ENCODE measurements at regions not wholly inside any gene's neighbourhood (a gene's known extent, or its start where the extent isn't known, plus 50 kb on each side); places are given as distances from the start of the nearest gene placed in this dataset.

- Mint-ChIP-seq H3K36me3 (no peaks in the 10 kb centered on the region), H3K27me3 (no peaks in the 10 kb centered on the region), H3K9me3 (peaks cover 5% of the 10 kb centered on the region), H3K4me3 (no peak overlapping the region), H3K4me1 (no peaks in the 10 kb centered on the region), H3K27ac (no peak overlapping the region)
These were observed 684.8 kb upstream of the PTBP2 start for GRCh38 chr1:96036763-96037162.

- no peak overlapping the region for H3K4me3 Mint-ChIP-seq
- H3K4me1 Mint-ChIP-seq: no peaks in the 10 kb centered on the region
- no peaks in the 10 kb centered on the region for H3K36me3 Mint-ChIP-seq
- no peak overlapping the region for H3K27ac Mint-ChIP-seq
- no peaks in the 10 kb centered on the region for H3K27me3 Mint-ChIP-seq
- H3K9me3 Mint-ChIP-seq: no peaks in the 10 kb centered on the region
These were observed 682.9 kb upstream of the PTBP2 start for GRCh38 chr1:96038636-96039035.

- no peaks in the 10 kb centered on the region for H3K9me3 Mint-ChIP-seq
- H3K27ac Mint-ChIP-seq: no peak overlapping the region
- H3K27me3 Mint-ChIP-seq: no peaks in the 10 kb centered on the region
- no peaks in the 10 kb centered on the region for H3K4me1 Mint-ChIP-seq
- H3K4me3 Mint-ChIP-seq: no peak overlapping the region
- H3K36me3 Mint-ChIP-seq: no peaks in the 10 kb centered on the region
These were observed 681.7 kb upstream of the PTBP2 start for GRCh38 chr1:96039910-96040309.

GRCh38 chr1:96041470-96041869 lies 680.1 kb upstream of the PTBP2 start:
- no peaks in the 10 kb centered on the region for H3K4me1 Mint-ChIP-seq
- H3K4me3 Mint-ChIP-seq: no peak overlapping the region
- no peaks in the 10 kb centered on the region for H3K27me3 Mint-ChIP-seq
- H3K27ac Mint-ChIP-seq: no peak overlapping the region
- H3K9me3 Mint-ChIP-seq: no peaks in the 10 kb centered on the region
- no peaks in the 10 kb centered on the region for H3K36me3 Mint-ChIP-seq

- Mint-ChIP-seq H3K36me3 (no peaks in the 10 kb centered on the region), H3K9me3 (no peaks in the 10 kb centered on the region), H3K27me3 (no peaks in the 10 kb centered on the region), H3K4me1 (no peaks in the 10 kb centered on the region), H3K4me3 (no peak overlapping the region), H3K27ac (no peak overlapping the region)
These were observed 672.9 kb upstream of the PTBP2 start for GRCh38 chr1:96048572-96049212.

GRCh38 chr1:96049759-96050409 lies 671.7 kb upstream of the PTBP2 start:
- Mint-ChIP-seq H3K27me3 (no peaks in the 10 kb centered on the region), H3K4me1 (no peaks in the 10 kb centered on the region), H3K36me3 (no peaks in the 10 kb centered on the region), H3K4me3 (no peak overlapping the region), H3K27ac (no peak overlapping the region), H3K9me3 (no peaks in the 10 kb centered on the region)

GRCh38 chr1:96059276-96059675 lies 662.3 kb upstream of the PTBP2 start:
- Mint-ChIP-seq H3K4me1 (no peaks in the 10 kb centered on the region), H3K27ac (no peak overlapping the region)

GRCh38 chr1:96059736-96060135 lies 661.8 kb upstream of the PTBP2 start:
- no peaks in the 10 kb centered on the region for H3K4me1 Mint-ChIP-seq

More at GRCh38 chr1:96059276-96059675, 662.3 kb upstream of the PTBP2 start:
- peaks cover 6% of the 10 kb centered on the region for H3K9me3 Mint-ChIP-seq
- no peak overlapping the region for H3K4me3 Mint-ChIP-seq
- H3K36me3 Mint-ChIP-seq: no peaks in the 10 kb centered on the region
- H3K27me3 Mint-ChIP-seq: no peaks in the 10 kb centered on the region

GRCh38 chr1:96060621-96061020 lies 661.0 kb upstream of the PTBP2 start:
- Mint-ChIP-seq H3K4me1 (no peaks in the 10 kb centered on the region), H3K27ac (no peak overlapping the region), H3K36me3 (no peaks in the 10 kb centered on the region), H3K27me3 (no peaks in the 10 kb centered on the region), H3K4me3 (no peak overlapping the region), H3K9me3 (peaks cover 6% of the 10 kb centered on the region)

More at GRCh38 chr1:96059736-96060135, 661.8 kb upstream of the PTBP2 start:
- Mint-ChIP-seq H3K27me3 (no peaks in the 10 kb centered on the region), H3K36me3 (no peaks in the 10 kb centered on the region), H3K27ac (no peak overlapping the region), H3K9me3 (peaks cover 6% of the 10 kb centered on the region), H3K4me3 (no peak overlapping the region)

- Mint-ChIP-seq H3K4me1 (no peaks in the 10 kb centered on the region), H3K27me3 (no peaks in the 10 kb centered on the region), H3K36me3 (no peaks in the 10 kb centered on the region), H3K9me3 (no peaks in the 10 kb centered on the region), H3K4me3 (no peak overlapping the region), H3K27ac (no peak overlapping the region)
These were observed 649.6 kb upstream of the PTBP2 start for GRCh38 chr1:96072021-96072420.

- Mint-ChIP-seq H3K9me3 (no peaks in the 10 kb centered on the region), H3K36me3 (no peaks in the 10 kb centered on the region), H3K27me3 (no peaks in the 10 kb centered on the region), H3K4me3 (no peak overlapping the region), H3K27ac (no peak overlapping the region), H3K4me1 (no peaks in the 10 kb centered on the region)
These were observed 648.5 kb upstream of the PTBP2 start for GRCh38 chr1:96073100-96073499.

- Mint-ChIP-seq H3K9me3 (no peaks in the 10 kb centered on the region), H3K4me1 (no peaks in the 10 kb centered on the region), H3K36me3 (no peaks in the 10 kb centered on the region), H3K4me3 (no peak overlapping the region), H3K27me3 (no peaks in the 10 kb centered on the region), H3K27ac (no peak overlapping the region)
These were observed 647.2 kb upstream of the PTBP2 start for GRCh38 chr1:96074422-96074821.

- H3K27me3 Mint-ChIP-seq: no peaks in the 10 kb centered on the region
- H3K27ac Mint-ChIP-seq: no peak overlapping the region
- no peaks in the 10 kb centered on the region for H3K9me3 Mint-ChIP-seq
- no peaks in the 10 kb centered on the region for H3K36me3 Mint-ChIP-seq
- H3K4me1 Mint-ChIP-seq: no peaks in the 10 kb centered on the region
- H3K4me3 Mint-ChIP-seq: no peak overlapping the region
These were observed 646.6 kb upstream of the PTBP2 start for GRCh38 chr1:96074876-96075577.

GRCh38 chr1:96075704-96076455 lies 645.7 kb upstream of the PTBP2 start:
- H3K36me3 Mint-ChIP-seq: no peaks in the 10 kb centered on the region
- no peak overlapping the region for H3K4me3 Mint-ChIP-seq
- H3K27ac Mint-ChIP-seq: no peak overlapping the region
- no peaks in the 10 kb centered on the region for H3K4me1 Mint-ChIP-seq
- H3K9me3 Mint-ChIP-seq: peaks cover 4% of the 10 kb centered on the region
- H3K27me3 Mint-ChIP-seq: no peaks in the 10 kb centered on the region

- peaks cover 5% of the 10 kb centered on the region for H3K9me3 Mint-ChIP-seq
- H3K27me3 Mint-ChIP-seq: no peaks in the 10 kb centered on the region
- H3K4me1 Mint-ChIP-seq: no peaks in the 10 kb centered on the region
- no peaks in the 10 kb centered on the region for H3K36me3 Mint-ChIP-seq
- H3K4me3 Mint-ChIP-seq: no peak overlapping the region
- no peak overlapping the region for H3K27ac Mint-ChIP-seq
These were observed 645.0 kb upstream of the PTBP2 start for GRCh38 chr1:96076589-96076988.

GRCh38 chr1:96079581-96079980 lies 642.0 kb upstream of the PTBP2 start:
- H3K27me3 Mint-ChIP-seq: no peaks in the 10 kb centered on the region
- H3K9me3 Mint-ChIP-seq: peaks cover 5% of the 10 kb centered on the region
- H3K4me3 Mint-ChIP-seq: no peak overlapping the region
- no peaks in the 10 kb centered on the region for H3K36me3 Mint-ChIP-seq
- no peaks in the 10 kb centered on the region for H3K4me1 Mint-ChIP-seq
- no peak overlapping the region for H3K27ac Mint-ChIP-seq
